ENCODE measurements at regions not wholly inside any gene's neighbourhood (a gene's known extent, or its start where the extent isn't known, plus 50 kb on each side); places are given as distances from the start of the nearest gene placed in this dataset.

DNA sequence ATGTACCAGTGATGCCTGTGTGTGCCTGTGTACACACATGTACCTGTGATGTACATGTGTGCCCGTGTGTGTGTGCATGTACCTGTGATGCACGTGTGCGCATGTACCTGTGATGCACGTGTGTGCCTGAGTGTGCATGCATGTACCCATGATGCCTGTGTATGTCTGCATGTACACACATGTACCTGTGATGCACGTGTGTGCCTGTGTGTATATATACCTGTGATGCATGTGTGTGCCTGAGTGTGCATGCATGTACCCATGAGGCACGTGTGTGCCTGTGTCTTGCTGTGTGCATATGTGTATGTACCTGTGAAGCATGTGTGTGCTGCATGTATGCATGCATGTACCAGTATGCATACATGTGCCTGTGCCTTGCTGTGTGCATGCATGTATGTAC lies 419.0 kb downstream of the IRX2 start:
- H3K27me3 ChIP-seq = peaks cover 0 to 3% of the 10 kb centered on the region in 2 donors
- WGBS, 2 donors = 32 to 64% methylated on average over 5 of the region's 6 CpGs
- no peak overlapping the region for H3K4me3 ChIP-seq
- H3K27ac ChIP-seq = no peak overlapping the region
- ATAC-seq (no peak), DNase-seq (no peak)
- TF ChIP-seq POLR2A (IDR thresholded peaks at IDR 0.05) = no peak
- intact Hi-C loops (cut with DNase I) = no loop called here
- no peaks in the 10 kb centered on the region for H3K36me3 ChIP-seq (replicated peaks in 1 of 2; ENCODE audit: insufficient read depth in 1 of 2, low read depth in 2 of 2)
- no peaks in the 10 kb centered on the region for H3K9me3 ChIP-seq
- no peaks in the 10 kb centered on the region for H3K4me1 ChIP-seq

GRCh38 chr5:2330325-2331130 lies 420.9 kb downstream of the IRX2 start:
- H3K4me3 ChIP-seq = no peak overlapping the region
- H3K4me1 ChIP-seq = no peaks in the 10 kb centered on the region
- WGBS, 2 donors = 76 to 78% methylated on average over 13 of the region's 13 CpGs
- DNase-seq (no peak), ATAC-seq (no peak)
- H3K9me3 ChIP-seq = no peaks in the 10 kb centered on the region
- H3K36me3 ChIP-seq (replicated peaks in 1 of 2; ENCODE audit: insufficient read depth in 1 of 2, low read depth in 2 of 2) = no peaks in the 10 kb centered on the region
- TF ChIP-seq, protein P1, sequence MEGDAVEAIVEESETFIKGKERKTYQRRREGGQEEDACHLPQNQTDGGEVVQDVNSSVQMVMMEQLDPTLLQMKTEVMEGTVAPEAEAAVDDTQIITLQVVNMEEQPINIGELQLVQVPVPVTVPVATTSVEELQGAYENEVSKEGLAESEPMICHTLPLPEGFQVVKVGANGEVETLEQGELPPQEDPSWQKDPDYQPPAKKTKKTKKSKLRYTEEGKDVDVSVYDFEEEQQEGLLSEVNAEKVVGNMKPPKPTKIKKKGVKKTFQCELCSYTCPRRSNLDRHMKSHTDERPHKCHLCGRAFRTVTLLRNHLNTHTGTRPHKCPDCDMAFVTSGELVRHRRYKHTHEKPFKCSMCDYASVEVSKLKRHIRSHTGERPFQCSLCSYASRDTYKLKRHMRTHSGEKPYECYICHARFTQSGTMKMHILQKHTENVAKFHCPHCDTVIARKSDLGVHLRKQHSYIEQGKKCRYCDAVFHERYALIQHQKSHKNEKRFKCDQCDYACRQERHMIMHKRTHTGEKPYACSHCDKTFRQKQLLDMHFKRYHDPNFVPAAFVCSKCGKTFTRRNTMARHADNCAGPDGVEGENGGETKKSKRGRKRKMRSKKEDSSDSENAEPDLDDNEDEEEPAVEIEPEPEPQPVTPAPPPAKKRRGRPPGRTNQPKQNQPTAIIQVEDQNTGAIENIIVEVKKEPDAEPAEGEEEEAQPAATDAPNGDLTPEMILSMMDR (IDR thresholded peaks at IDR 0.05) = no peak
- no peak for TF ChIP-seq POLR2A (IDR thresholded peaks at IDR 0.05)
- peaks cover 0 to 3% of the 10 kb centered on the region in 2 donors for H3K27me3 ChIP-seq
- intact Hi-C loops (cut with DNase I) = no loop called here
- H3K27ac ChIP-seq = no peak overlapping the region

DNA sequence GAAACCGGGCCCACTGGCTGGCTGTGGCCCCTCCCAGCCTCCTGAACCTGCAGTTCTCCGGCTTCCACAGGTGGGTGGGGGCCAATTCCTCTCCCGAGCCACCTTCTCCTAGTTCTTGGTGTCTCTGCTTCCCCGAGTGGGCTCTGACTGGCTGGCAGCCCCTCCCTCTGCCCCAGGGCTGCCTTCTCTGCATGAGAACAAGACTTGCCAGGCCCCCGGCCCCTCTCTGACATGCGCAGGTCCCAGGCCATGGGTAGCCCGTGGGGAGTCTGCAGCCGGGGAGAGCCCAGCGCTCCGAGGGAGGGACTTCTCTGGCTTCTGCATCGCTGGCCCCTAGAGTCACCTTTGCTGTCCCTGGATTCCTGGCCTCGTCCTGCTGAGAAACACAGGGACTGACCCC lies 421.7 kb downstream of the IRX2 start:
- no peak overlapping the region for H3K27ac ChIP-seq
- H3K9me3 ChIP-seq = no peaks in the 10 kb centered on the region
- no peak overlapping the region for H3K4me3 ChIP-seq
- H3K27me3 ChIP-seq = no peaks in the 10 kb centered on the region
- H3K36me3 ChIP-seq (replicated peaks in 1 of 2; ENCODE audit: insufficient read depth in 1 of 2, low read depth in 2 of 2) = no peaks in the 10 kb centered on the region
- ATAC-seq (no peak), DNase-seq (no peak)
- WGBS, 2 donors = 67% methylated on average over 12 of the region's 12 CpGs; no CpG with 5 or more reads in 1 of the 2 donors
- TF ChIP-seq, protein P1 (IDR thresholded peaks at IDR 0.05) = no peak
- no peak for TF ChIP-seq POLR2A (IDR thresholded peaks at IDR 0.05)
- no peaks in the 10 kb centered on the region for H3K4me1 ChIP-seq
- intact Hi-C loops (cut with DNase I) = no loop called here

DNA sequence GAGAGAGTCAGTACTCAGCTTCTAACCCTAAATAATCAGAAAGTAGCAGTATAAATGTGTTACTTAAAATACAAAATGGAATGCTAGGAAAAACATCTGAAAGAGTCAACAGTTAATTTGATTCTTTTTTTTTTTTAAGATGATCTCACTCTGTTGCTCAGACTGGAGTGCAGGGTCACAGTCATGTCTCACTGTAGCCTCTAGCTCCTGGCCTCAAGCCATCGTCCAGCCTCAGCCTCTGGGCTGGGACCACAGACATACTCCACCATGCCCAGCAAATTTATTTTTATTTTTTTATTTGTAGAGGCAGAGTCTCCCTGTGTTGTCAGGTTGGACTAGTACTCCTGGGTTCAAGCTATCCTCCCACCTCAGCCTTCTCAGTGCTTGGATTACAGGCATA lies 424.9 kb downstream of the IRX2 start:
- H3K36me3 ChIP-seq (replicated peaks in 1 of 2; ENCODE audit: insufficient read depth in 1 of 2, low read depth in 2 of 2) = no peaks in the 10 kb centered on the region
- WGBS, 2 donors = 60 to 65% methylated on average over 1 of the region's 1 CpG
- ATAC-seq = no peak
- DNase-seq = no peak
- H3K9me3 ChIP-seq = no peaks in the 10 kb centered on the region
- H3K27ac ChIP-seq = no peak overlapping the region
- H3K4me1 ChIP-seq = no peaks in the 10 kb centered on the region
- H3K27me3 ChIP-seq = no peaks in the 10 kb centered on the region
- intact Hi-C loops (cut with DNase I) = no loop called here
- H3K4me3 ChIP-seq = no peak overlapping the region
- TF ChIP-seq POLR2A (IDR thresholded peaks at IDR 0.05) = no peak
- TF ChIP-seq, protein P1 (IDR thresholded peaks at IDR 0.05) = no peak

GRCh38 chr5:2324788-2325187 lies 426.7 kb downstream of the IRX2 start:
- H3K4me1 ChIP-seq = no peaks in the 10 kb centered on the region
- WGBS, 2 donors = 72 to 74% methylated on average over 11 of the region's 11 CpGs
- ATAC-seq = no peak
- intact Hi-C loops (cut with DNase I) = no loop called here
- no peak overlapping the region for H3K4me3 ChIP-seq
- no peak for DNase-seq
- H3K36me3 ChIP-seq (replicated peaks in 1 of 2; ENCODE audit: insufficient read depth in 1 of 2, low read depth in 2 of 2) = no peaks in the 10 kb centered on the region
- no peak overlapping the region for H3K27ac ChIP-seq
- H3K27me3 ChIP-seq = no peaks in the 10 kb centered on the region
- TF ChIP-seq, protein P1 (IDR thresholded peaks at IDR 0.05) = no peak
- no peak for TF ChIP-seq POLR2A (IDR thresholded peaks at IDR 0.05)
- H3K9me3 ChIP-seq = no peaks in the 10 kb centered on the region

All from body of pancreas (tissue), 4 donors.